ENCODE measurements at regions not wholly inside any gene's neighbourhood (a gene's known extent, or its start where the extent isn't known, plus 50 kb on each side); places are given as distances from the start of the nearest gene placed in this dataset.

DNA sequence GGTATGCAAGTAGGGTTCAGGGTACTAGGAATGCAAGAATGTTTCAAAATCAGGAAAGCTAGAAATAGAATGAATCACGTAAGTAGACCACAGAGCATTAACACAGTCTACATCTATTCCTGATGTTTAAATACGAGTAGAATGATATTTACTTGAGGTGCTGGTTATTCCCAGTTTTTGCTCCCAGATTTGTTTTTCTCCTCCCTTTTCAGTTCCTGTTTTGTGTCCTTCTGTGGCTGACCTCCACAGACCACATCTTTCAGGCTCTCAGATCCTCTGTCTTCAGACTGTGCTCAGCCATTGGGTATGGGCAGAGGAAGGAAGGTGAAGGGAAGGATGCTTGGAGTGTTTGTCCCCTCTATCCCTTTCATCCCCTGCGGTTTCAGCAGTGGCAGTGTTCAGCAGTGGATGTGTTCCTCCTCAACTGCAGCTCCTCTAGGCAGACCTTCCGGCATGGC, 276.6 kb downstream of the ZNF621 start:
- TF ChIP-seq POLR2A (IDR thresholded peaks at IDR 0.05), result no peak
- TF ChIP-seq, protein P1, sequence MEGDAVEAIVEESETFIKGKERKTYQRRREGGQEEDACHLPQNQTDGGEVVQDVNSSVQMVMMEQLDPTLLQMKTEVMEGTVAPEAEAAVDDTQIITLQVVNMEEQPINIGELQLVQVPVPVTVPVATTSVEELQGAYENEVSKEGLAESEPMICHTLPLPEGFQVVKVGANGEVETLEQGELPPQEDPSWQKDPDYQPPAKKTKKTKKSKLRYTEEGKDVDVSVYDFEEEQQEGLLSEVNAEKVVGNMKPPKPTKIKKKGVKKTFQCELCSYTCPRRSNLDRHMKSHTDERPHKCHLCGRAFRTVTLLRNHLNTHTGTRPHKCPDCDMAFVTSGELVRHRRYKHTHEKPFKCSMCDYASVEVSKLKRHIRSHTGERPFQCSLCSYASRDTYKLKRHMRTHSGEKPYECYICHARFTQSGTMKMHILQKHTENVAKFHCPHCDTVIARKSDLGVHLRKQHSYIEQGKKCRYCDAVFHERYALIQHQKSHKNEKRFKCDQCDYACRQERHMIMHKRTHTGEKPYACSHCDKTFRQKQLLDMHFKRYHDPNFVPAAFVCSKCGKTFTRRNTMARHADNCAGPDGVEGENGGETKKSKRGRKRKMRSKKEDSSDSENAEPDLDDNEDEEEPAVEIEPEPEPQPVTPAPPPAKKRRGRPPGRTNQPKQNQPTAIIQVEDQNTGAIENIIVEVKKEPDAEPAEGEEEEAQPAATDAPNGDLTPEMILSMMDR (IDR thresholded peaks at IDR 0.05), result no peak
